Naive thymus-derived CD8-positive, alpha-beta T cell (primary cell): ENCODE measurements at regions not wholly inside any gene's neighbourhood (a gene's known extent, or its start where the extent isn't known, plus 50 kb on each side); places are given as distances from the start of the nearest gene placed in this dataset.
"Not testable (repeated sequence)": the region's sequence is repeated elsewhere in the genome, so short reads cannot be mapped to it uniquely, and the experiment has no call there.

Experiments used
- ATAC-seq, 2 donors: fragments of 150-1000 bp; cut with Tn5 transposase in 1 of 2; sonication (Bioruptor Pico), chemical (Tn5 transposase) in 1 of 2; 1 replicate in 1 of 2; 2 replicates in 1 of 2; pipeline ENCODE4 v1.10.0; 2021; ENCODE audit warnings: mild to moderate bottlenecking in 2 of 2, moderate library complexity in 2 of 2
- POLR2A ChIA-PET: fragments of 350-600 bp; sonication (Branson Sonifier 250); formaldehyde crosslinking; loops from one replicate; lab custom pipeline; 2021; ENCODE audit warnings: antibody characterized with exemption; lab: Charles Lee
- DNase-seq, 10 donors: peaks; one replicate each; pipeline versions ENCODE4 v3.0.0 to v3.0.0-alpha.2; 2020 to 2022
- H3K27ac Mint-ChIP-seq, 10 donors: one replicate each; pipeline ENCODE4 v1.8.0; 2020 to 2022; ENCODE audit warnings: mild to moderate bottlenecking in 10 of 10, mixed read lengths in 10 of 10, moderate library complexity in 4 of 10, inconsistent platforms in 1 of 10
- H3K27me3 Mint-ChIP-seq, 5 donors: one replicate each; pipeline ENCODE4 v1.8.0; 2021 to 2022; ENCODE audit warnings: mixed read lengths in 5 of 5
- H3K36me3 Mint-ChIP-seq, 3 donors: one replicate each; pipeline ENCODE4 v1.8.0; 2020 to 2022; ENCODE audit warnings: mixed read lengths in 3 of 3, mild to moderate bottlenecking in 2 of 3, inconsistent platforms in 1 of 3
- H3K4me1 Mint-ChIP-seq, 4 donors: one replicate each; pipeline ENCODE4 v1.8.0; 2021 to 2022; ENCODE audit warnings: mixed read lengths in 4 of 4
- H3K4me3 Mint-ChIP-seq, 10 donors: one replicate each; pipeline ENCODE4 v1.8.0; 2020 to 2022; ENCODE audit warnings: mild to moderate bottlenecking in 10 of 10, mixed read lengths in 10 of 10, moderate library complexity in 6 of 10, inconsistent platforms in 1 of 10
- H3K9me3 Mint-ChIP-seq, 9 donors: one replicate each; pipeline ENCODE4 v1.8.0; 2020 to 2022; ENCODE audit warnings: mixed read lengths in 9 of 9, mild to moderate bottlenecking in 3 of 9, inconsistent platforms in 1 of 9, moderate library complexity in 1 of 9

DNA sequence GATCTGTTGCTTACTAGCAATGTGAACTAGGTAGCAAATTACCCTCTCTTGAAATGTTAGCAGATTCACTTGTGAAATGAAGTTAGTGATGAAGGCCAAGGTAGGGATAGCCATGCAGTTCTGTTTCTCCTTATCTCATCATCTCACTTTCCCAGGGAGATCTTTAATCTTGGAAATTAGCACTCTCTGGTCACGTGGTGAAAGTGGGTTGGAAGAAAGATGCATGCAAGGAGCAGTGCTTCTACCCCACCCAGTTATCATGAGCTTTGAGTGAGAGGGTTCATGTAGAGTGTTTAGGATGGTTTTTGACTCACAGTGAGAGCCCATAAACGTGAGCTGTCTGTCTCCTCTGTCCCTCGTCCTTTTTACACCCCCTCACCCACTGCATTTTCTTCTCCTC is 346.3 kb downstream of the QKI start:
- POLR2A ChIA-PET, result no interaction called here
- H3K36me3 Mint-ChIP-seq, result peaks cover 0 to 2% (median 0%) of the 10 kb centered on the region in 3 donors
- H3K4me3 Mint-ChIP-seq, result no peak overlapping the region
- DNase-seq, result no peak
- H3K9me3 Mint-ChIP-seq, result peaks cover 0 to 2% (median 0%) of the 10 kb centered on the region in 9 donors
- H3K27me3 Mint-ChIP-seq, result peaks cover 11 to 51% (median 29%) of the 10 kb centered on the region in 5 donors
- no peak for ATAC-seq
- no peak overlapping the region for H3K27ac Mint-ChIP-seq
- H3K4me1 Mint-ChIP-seq, result peaks cover 0 to 16% (median 0%) of the 10 kb centered on the region in 4 donors

DNA sequence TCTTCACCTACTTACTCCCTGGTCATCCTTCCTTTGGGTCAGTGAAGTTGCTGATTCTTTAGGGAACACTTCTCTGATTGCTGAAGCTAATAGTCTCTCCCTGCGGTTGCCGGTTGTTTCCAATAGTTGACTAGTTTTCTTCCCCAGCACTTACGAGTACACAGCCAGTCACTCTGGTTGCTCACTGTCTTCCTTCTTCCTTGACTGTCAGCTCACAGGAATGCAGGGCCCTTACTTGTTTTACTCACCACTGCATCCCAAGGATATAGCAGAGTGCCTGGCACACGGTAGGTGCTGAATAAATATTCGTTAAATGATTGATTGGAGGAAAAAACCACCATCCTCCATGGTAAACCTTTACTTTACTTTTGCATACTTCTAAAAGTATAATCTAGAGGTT is 345.0 kb downstream of the QKI start:
- no peak for DNase-seq
- Mint-ChIP-seq H3K4me1 (peaks cover 0 to 26% (median 0%) of the 10 kb centered on the region in 4 donors), H3K36me3 (peaks cover 0 to 2% (median 0%) of the 10 kb centered on the region in 3 donors), H3K27ac (no peak overlapping the region), H3K27me3 (peaks cover 11 to 45% (median 26%) of the 10 kb centered on the region in 5 donors), H3K9me3 (peaks cover 0 to 10% (median 4%) of the 10 kb centered on the region in 9 donors), H3K4me3 (no peak overlapping the region)
- POLR2A ChIA-PET, result no interaction called here
- no peak for ATAC-seq

DNA sequence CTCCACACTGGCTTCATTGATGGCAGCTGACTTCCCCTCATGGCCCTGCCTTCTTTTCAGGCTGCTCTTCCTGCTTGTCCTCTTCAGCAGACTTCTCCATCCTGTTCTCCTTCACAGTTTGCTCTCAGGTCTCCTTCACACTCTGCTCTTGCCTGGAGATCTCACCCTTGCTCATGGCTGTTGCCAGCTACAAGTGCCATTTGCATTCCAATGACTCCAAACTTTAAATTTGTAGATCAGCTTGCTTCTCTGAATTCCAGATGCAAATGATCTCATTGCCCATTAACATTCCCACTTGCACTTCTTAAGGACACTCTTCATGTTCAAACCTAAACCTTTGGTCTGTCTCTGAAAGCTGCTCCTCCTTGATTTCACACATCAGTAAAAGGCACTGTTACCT is 343.0 kb downstream of the QKI start:
- H3K9me3 Mint-ChIP-seq, result peaks cover 0 to 13% (median 4%) of the 10 kb centered on the region in 9 donors
- peaks cover 0 to 3% (median 0%) of the 10 kb centered on the region in 3 donors for H3K36me3 Mint-ChIP-seq
- POLR2A ChIA-PET, result no interaction called here
- ATAC-seq (no peak), DNase-seq (no peak)
- no peak overlapping the region for H3K4me3 Mint-ChIP-seq
- H3K27ac Mint-ChIP-seq, result no peak overlapping the region
- H3K27me3 Mint-ChIP-seq, result peaks cover 9 to 26% (median 16%) of the 10 kb centered on the region in 5 donors
- H3K4me1 Mint-ChIP-seq, result peaks cover 0 to 28% (median 0%) of the 10 kb centered on the region in 4 donors

DNA sequence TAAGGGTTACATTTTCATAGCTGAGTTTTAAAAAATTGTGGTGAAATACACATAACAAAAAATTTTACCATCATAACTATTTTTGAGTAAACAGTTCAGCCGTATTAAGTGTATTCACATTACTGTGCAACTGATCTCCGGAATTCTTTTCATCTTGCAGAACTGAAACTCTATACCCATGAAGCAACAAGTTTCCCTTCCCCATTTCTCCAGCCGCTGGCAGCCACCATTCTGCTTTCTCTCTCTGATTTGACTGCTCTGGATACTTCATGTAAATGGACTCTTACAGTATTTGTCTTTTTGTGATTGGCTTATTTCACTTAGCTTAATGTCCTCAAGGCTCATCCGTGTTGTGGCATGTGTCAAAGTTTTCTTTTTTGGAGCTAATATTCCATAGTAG is 341.6 kb downstream of the QKI start:
- DNase-seq, result no peak

DNA sequence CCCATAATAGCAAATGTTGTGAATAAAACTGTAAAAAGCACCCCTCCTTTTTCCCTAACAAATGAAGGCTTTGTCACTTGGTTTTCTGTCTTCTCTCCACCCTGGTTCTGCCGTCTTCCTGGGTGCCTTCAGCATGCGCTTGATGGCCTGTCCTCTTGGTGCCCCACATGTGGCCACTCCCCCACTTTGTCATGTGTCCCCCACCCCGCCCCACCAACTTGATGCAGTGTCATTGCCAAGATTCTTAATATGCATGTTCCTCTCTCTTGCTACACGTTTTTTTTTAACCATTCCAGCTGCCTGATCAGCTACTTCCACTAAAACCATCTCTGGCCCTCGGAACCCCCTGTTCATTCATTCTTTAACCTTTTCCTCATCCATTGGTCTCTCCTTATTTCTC is 340.3 kb downstream of the QKI start:
- H3K27me3 Mint-ChIP-seq, result peaks cover 8 to 34% (median 27%) of the 10 kb centered on the region in 5 donors
- no peak overlapping the region for H3K4me3 Mint-ChIP-seq
- ATAC-seq (no peak), DNase-seq (no peak)
- peaks cover 0 to 19% (median 5%) of the 10 kb centered on the region in 9 donors for H3K9me3 Mint-ChIP-seq
- peaks cover 0 to 6% (median 0%) of the 10 kb centered on the region in 3 donors for H3K36me3 Mint-ChIP-seq
- H3K4me1 Mint-ChIP-seq, result peaks cover 0 to 50% (median 8%) of the 10 kb centered on the region in 4 donors
- peak overlapping the region in 1 of 10 donors; percentile 6 for H3K27ac Mint-ChIP-seq
- POLR2A ChIA-PET, result no interaction called here

More for the DNA sequence above, 341.6 kb downstream of the QKI start:
- Mint-ChIP-seq H3K4me1 (peaks cover 0 to 38% (median 3%) of the 10 kb centered on the region in 4 donors), H3K36me3 (peaks cover 0 to 6% (median 0%) of the 10 kb centered on the region in 3 donors), H3K4me3 (peak overlapping the region in 1 of 10 donors; percentile 6), H3K27me3 (peaks cover 6 to 26% (median 20%) of the 10 kb centered on the region in 5 donors), H3K27ac (no peak overlapping the region), H3K9me3 (peaks cover 0 to 19% (median 5%) of the 10 kb centered on the region in 9 donors)
- peak in 1 of 2 donors; percentile 37 for ATAC-seq
- POLR2A ChIA-PET, result no interaction called here

DNA sequence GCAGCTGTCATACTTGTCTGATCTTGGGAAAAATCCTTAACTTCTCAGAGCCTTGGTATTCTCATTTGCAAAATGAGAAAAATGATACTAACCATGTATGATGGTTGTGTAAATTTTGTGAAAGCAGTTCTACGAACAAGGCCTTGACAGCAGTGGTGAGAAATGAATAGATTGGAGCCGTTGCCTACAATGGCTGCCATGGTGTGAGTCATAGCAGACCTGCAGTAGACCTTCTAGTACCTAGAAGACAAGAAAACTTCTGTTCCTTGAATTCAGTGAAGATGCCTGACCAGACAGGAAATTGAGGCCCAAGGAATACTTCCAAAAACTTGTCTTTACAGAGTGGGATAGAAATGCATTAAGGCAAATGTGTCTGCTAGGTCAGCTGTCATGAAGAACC is 338.9 kb downstream of the QKI start:
- peaks cover 0 to 53% (median 8%) of the 10 kb centered on the region in 4 donors for H3K4me1 Mint-ChIP-seq
- no peak overlapping the region for H3K27ac Mint-ChIP-seq
- H3K27me3 Mint-ChIP-seq, result peaks cover 9 to 36% (median 30%) of the 10 kb centered on the region in 5 donors
- ATAC-seq (no peak), DNase-seq (no peak)
- peaks cover 0 to 6% (median 0%) of the 10 kb centered on the region in 3 donors for H3K36me3 Mint-ChIP-seq
- POLR2A ChIA-PET, result no interaction called here
- no peak overlapping the region for H3K4me3 Mint-ChIP-seq
- H3K9me3 Mint-ChIP-seq, result peaks cover 0 to 19% (median 5%) of the 10 kb centered on the region in 9 donors

DNA sequence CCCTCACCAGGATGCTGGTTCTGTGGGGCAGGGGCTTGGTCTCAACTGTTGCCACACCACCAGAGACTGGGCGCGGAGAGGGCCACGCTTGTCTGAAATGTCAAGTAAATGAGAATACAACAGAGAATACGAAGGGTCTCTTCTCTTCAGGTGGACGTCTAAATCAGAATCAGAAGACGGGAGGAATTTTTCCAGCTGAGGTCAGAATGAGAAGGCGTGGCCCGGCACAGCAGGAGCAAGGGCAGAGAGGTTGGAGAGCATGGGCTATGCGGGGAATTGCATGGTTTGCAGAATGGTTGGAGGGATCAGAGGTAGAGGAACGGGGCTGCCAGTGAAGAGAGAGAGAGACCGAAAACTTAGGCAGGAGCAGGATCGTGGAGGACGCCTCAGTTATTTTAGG is 337.9 kb downstream of the QKI start:
- POLR2A ChIA-PET, result interaction anchor here (0.6 kb wide), 1 partner anchor 1477 kb away, joined by 3 read pairs; no protein-coding TSS in a partner anchor
- H3K36me3 Mint-ChIP-seq, result peaks cover 0 to 6% (median 0%) of the 10 kb centered on the region in 3 donors
- H3K9me3 Mint-ChIP-seq, result peaks cover 0 to 19% (median 5%) of the 10 kb centered on the region in 9 donors
- H3K4me1 Mint-ChIP-seq, result peaks cover 0 to 50% (median 8%) of the 10 kb centered on the region in 4 donors
- H3K4me3 Mint-ChIP-seq, result no peak overlapping the region
- peaks cover 9 to 32% (median 30%) of the 10 kb centered on the region in 5 donors for H3K27me3 Mint-ChIP-seq
- no peak for DNase-seq
- no peak overlapping the region for H3K27ac Mint-ChIP-seq
- ATAC-seq, result no peak

DNA sequence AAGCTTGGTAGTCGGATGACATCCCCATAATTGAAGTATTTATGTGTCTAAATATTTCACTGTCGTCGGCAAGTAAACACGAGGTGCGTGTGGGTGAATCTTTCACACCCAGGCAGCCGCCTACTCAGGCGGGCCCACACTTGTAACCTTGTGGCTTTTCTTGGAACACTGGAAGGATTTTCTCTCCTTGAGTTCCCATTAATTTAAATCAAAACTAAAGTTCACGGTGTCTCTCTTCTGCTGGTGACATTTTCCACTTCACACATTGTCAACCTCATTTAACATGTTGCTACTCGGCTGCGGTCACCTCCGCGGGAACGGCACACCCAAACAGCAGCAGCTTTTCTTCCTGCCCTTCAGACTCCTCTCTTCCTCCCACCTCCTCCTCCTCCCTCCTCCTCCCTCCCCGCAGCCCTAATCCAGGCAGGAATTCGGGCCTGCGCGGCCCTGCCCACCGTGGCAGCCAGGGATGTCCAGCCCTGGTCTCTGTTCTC is 336.6 kb downstream of the QKI start:
- Mint-ChIP-seq H3K27ac (peak overlapping the region in 3 of 10 donors; percentile 37 to 88 (median 48)), H3K27me3 (peaks cover 9 to 34% (median 33%) of the 10 kb centered on the region in 5 donors), H3K4me1 (peaks cover 0 to 39% (median 8%) of the 10 kb centered on the region in 4 donors), H3K4me3 (peak overlapping the region in 4 of 10 donors; percentile 31 to 74 (median 48)), H3K36me3 (peaks cover 0 to 6% (median 0%) of the 10 kb centered on the region in 3 donors), H3K9me3 (peaks cover 0 to 19% (median 5%) of the 10 kb centered on the region in 9 donors)
- peak in 1 of 10 donors; percentile 5 for DNase-seq
- POLR2A ChIA-PET, result no interaction called here
- no peak for ATAC-seq

DNA sequence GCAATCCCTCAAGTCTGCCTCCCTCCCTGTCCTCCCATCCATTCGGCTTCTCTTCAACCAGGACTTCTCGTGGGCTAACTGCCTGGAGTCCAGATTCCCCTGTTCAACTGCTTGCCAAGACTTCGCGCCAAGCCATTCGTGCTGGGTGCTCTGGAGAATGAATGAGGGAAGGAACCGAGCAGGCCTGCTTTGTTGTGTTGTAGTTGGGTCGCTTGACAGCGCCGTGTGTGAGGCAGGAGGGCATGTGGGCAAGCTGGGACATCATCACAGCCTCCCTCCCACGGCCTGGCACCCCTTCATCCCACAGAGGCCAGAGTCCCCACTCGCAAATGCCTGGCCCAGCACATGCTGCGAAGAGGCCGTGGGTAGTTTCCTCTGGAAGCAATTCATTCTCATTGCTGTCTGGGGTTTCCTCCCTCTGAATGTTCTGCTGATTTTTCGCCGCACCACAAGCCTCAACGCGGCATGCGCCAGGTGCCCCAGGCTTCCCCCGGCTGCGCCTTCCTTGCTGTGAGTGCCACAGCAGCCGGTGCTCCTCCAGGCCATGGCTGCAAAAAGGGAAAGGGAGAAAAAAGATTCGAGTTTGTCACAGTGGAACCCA is 336.0 kb downstream of the QKI start:
- peak overlapping the region in 3 of 10 donors; percentile 37 to 88 (median 48) for H3K27ac Mint-ChIP-seq
- POLR2A ChIA-PET, result no interaction called here
- peaks cover 0 to 6% (median 0%) of the 10 kb centered on the region in 3 donors for H3K36me3 Mint-ChIP-seq
- no peak for ATAC-seq
- peaks cover 0 to 34% (median 8%) of the 10 kb centered on the region in 4 donors for H3K4me1 Mint-ChIP-seq
- H3K4me3 Mint-ChIP-seq, result peak overlapping the region in 3 of 10 donors; percentile 14 to 74 (median 62)
- peaks cover 0 to 18% (median 5%) of the 10 kb centered on the region in 9 donors for H3K9me3 Mint-ChIP-seq
- DNase-seq, result peak in 1 of 10 donors; percentile 5
- peaks cover 9 to 39% (median 33%) of the 10 kb centered on the region in 5 donors for H3K27me3 Mint-ChIP-seq

DNA sequence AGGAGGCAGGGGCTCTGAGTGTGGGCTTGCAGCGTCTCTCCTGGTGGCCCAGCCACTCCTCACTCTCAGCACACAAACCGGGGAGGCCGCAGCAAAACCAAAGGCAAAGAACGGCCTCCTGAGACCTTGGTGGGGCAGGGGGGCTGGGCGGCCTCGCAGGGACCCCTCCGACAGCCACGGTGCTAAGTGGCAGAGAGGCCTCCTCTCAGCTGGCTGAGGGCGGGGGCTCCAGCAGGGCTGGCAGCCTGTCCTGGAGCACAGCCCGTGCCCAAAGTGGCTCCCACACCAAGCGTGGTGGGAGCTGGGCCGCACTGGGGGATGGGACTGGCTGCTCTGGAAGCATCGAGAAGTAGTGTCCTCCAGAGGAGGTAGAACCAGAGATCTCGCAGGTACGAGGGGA is 334.4 kb downstream of the QKI start:
- Mint-ChIP-seq H3K9me3 (peaks cover 0 to 9% (median 0%) of the 10 kb centered on the region in 9 donors), H3K27ac (no peak overlapping the region), H3K4me1 (peaks cover 0 to 27% (median 8%) of the 10 kb centered on the region in 4 donors), H3K36me3 (peaks cover 0 to 6% (median 0%) of the 10 kb centered on the region in 3 donors), H3K4me3 (no peak overlapping the region), H3K27me3 (peaks cover 13 to 45% (median 34%) of the 10 kb centered on the region in 5 donors)
- ATAC-seq (no peak), DNase-seq (no peak)
- POLR2A ChIA-PET, result no interaction called here

DNA sequence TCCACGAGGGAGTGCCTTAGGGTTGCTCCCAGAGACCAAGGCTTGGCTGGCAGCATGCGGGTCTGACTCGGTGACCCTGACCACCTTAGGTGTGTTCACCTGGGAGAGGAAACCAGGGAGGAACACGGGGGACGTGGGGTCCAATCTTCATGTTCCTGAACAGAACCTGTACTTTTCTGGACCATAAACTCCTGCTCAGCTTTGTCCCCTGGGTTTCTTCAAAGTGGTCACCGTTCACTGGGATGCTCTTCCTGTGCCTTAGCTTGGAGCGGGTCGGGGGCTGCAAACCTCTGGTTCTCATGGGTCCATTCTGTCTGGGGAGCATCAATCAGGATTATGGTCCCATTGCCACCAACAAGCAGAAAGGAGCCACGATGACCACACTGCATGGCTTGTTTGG is 333.5 kb downstream of the QKI start:
- Mint-ChIP-seq H3K36me3 (peaks cover 0 to 6% (median 0%) of the 10 kb centered on the region in 3 donors), H3K27ac (no peak overlapping the region)

DNA sequence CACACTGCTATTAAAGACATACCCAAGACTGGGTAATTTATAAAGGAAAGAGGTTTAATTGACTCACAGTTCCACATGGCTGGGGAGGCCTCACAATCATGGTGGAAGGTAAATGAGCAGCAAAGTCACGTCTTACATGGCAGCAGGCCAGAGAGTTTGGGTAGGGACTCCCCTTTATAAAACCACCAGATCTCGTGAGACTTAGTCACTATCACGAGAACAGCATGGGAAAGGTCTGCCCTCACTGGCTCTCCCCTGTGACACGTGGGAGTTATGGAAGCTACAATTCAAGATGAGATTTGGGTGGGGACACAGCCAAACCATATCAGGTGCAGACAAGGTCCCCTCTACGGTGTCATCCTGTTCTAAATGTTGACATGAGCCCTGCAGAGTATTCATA is 332.5 kb downstream of the QKI start:
- H3K36me3 Mint-ChIP-seq, POLR2A ChIA-PET, ATAC-seq, H3K27ac Mint-ChIP-seq, H3K9me3 Mint-ChIP-seq, DNase-seq, H3K4me3 Mint-ChIP-seq: not testable (repeated sequence)
- Mint-ChIP-seq H3K27me3 (peaks cover 11 to 45% (median 35%) of the 10 kb centered on the region in 5 donors), H3K4me1 (peaks cover 0 to 22% (median 8%) of the 10 kb centered on the region in 4 donors)

More for the DNA sequence above, 333.5 kb downstream of the QKI start:
- Mint-ChIP-seq H3K4me3 (no peak overlapping the region), H3K4me1 (peaks cover 0 to 27% (median 8%) of the 10 kb centered on the region in 4 donors), H3K9me3 (peaks cover 0 to 9% (median 0%) of the 10 kb centered on the region in 9 donors), H3K27me3 (peaks cover 14 to 45% (median 36%) of the 10 kb centered on the region in 5 donors)
- POLR2A ChIA-PET, result no interaction called here
- DNase-seq (no peak), ATAC-seq (no peak)
